NCI-H1694 (cell line): ENCODE measurements at regions not wholly inside any gene's neighbourhood (a gene's known extent, or its start where the extent isn't known, plus 50 kb on each side); places are given as distances from the start of the nearest gene placed in this dataset.

Source experiments
- DNase-seq: peaks from one replicate; lab custom pipeline; 2025; lab: John Stamatoyannopoulos, UW

DNA sequence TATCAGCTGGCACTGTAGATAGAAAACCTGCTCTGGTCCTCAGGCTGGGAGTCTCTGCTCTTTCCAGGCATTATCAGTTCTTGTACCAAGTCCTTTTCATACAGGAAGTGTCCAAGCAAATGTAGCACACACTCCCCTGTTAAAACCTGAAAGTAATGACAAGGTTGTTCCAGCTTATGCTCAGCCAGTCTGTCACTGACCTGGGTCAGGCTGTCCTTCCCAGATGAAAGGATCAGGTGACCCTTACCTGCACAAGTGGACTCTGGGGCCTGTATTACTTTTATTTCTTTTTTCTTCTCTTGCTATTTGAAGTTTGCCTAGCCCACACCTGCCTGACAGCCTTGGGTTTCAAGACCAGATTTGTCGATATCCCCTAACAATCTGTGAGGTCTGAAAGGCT lies 156.3 kb upstream of the SESN3 start:
- DNase-seq: no peak

DNA sequence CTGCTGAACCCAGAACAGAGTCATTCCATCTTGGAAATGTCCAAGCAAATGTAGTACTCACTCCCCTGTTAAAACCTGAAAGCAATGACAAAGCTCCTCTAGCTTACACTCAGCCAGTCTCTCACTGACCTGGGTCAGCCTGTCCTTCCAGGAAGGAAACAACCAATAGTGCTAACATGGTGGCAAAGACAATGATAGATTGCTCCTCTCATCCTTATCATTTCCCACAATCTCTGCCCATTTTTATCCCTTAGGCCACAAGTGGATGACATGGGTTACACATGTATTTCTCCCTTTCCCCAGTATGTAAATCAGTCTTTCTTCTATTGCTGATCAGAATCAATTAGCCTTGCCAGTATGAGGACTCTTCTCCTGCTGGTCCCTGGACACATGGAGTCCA lies 154.6 kb upstream of the SESN3 start:
- no peak for DNase-seq

DNA sequence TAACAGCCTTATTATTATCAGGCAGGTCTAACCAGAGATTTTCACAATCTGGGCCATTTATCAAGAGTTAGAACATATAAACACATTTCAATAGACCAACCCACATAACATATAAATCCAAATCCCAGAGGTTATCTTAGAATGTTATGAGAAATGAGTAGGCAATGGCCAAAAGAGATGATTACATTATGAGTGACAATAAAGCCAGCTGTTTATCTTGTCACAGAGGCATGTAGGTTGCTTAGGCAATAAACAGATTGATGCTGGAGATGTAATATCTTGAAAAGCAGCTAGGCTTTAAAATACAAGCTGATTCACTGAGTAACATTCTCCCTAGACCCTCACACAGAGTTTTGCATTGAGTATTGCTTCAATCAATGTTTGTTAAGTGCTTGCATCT lies 148.5 kb upstream of the SESN3 start:
- DNase-seq: no peak

DNA sequence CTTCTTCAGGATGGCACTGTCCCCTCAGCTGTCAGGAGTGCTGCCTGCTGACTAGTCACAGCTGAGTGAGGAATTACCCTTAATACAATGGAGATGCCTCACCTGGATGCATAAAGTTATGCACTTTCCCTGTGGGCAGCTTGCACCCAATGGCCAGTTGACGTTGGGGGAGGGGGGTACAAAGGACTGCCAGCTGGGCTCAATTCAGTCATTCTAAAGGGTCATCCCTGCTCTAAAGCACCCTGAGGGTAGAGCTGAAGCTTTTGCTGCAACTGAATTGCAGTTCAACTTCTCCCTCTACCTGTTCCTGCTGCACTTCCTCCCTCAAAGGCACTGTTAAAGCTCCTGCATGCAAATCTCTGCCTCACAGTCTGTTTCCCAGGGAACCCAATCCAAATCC lies 147.8 kb upstream of the SESN3 start:
- DNase-seq: no peak

DNA sequence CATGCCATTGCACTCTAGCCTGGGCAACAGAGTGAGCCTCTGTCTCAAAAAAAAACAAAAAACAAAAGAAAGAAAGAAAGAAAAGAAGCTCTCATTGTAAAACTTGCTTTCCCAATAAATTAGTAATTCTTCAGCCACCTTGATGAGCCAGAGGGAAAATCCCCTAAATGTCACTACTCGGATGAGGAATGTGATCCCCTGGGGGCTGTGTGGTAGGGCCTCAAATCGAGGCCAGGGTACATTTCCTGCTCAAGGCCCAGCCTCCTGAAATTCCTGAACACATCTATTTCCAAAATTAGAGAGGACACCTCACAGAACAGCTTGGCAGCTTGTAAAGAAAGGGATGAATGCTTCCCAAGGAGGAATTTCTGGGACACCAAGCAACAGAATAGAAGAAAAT lies 147.1 kb upstream of the SESN3 start:
- no peak for DNase-seq

DNA sequence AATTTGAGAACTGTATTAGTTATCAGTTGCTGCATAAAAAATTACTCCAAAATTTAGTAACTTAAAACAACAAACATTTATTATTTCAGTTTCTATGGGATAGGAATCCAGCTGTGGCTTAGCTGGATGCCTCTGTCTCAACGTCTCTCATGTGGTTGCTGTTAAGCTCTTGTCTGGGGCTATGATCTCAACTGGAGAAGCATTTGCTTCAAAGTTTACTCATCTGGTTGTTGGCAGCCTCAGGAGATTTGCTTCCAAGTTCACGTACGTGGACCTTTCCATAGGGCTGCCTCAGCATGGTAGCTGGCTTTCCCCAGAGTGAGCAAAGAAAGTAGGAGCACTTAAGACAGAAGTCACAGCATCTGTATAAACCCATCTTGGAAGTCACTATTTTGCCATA lies 144.9 kb upstream of the SESN3 start:
- DNase-seq: no peak

DNA sequence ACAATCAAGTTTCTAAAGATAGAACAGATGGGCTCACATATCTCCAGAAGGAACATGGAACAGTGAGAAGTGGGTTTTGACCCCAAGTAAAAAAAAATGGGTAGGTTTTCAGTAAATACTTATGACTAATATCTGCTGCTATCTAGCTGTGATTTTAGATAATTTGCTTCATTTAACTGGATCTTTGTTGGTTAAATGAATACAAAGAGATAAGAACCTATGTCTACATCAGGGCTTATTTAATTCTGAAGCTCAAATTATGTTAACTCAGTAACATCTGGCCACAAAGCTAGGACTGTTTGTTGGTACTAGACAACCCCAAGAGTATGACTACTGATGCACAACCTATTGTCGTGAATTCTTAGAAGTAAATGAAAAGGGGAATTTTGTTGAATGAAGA lies 144.4 kb upstream of the SESN3 start:
- DNase-seq: no peak

DNA sequence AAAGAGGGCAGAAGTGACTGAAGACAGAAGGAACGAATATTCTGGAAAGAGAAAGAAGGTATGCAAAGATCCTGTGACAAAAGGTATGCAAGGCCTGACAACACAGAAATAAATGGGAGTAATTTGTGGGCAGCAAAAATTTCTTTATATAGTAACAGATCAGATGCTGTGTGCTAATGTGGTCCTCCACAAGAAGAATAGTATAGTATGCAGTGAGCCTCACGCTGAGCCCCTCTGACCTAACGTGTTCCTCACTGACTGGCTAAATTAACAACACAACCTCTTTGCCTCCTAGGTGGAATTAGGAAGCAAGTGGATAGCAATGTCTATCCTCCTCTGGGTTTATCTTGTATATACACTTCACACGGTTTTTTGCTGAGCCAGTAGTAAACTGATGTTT lies 143.1 kb upstream of the SESN3 start:
- DNase-seq: no peak

DNA sequence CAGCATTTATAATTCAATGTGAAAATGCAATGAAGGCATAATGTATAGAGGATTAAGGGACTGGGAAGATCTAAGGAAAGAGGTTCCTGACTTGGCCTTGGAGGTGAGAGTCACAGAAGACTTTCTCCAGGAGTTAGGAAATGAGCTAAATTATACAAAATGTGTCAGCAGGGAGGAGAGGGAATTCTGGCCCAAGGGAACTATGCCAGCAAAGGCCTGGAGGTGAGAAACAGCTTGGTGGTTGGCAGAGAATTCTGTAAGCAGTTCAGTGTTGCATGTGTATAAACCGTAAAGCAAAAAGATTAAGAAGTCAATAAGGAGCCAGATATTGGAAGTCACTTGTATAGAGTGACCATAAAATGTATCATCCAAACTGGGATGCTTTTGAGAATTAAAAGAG lies 142.2 kb upstream of the SESN3 start:
- DNase-seq: no peak

DNA sequence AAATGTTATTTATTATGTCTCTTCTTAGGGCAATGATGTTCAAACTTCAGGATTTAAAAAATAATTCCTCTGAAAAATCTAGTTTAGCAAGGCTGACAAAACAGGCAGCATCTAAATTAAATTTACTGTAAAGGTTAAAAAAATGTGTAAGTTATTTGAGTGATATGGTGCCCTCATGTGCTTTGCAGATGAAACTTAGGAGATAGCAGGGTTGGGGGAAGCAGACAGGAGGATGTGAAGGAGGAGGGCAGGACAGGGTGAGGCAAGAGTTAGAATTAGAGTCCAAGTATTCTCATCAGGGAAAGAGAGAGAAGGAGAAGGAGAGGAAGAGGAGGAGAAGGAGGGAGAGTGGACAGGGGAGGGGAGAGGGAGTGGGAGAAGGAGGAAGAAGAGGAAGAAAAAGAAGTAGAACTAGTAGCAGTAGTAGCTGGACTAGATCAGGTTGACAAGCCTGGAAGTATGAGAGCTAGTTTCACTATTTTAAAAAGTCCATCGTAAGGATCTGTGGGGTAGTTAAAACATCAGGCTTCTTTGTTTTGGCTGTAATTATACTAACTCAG lies 141.2 kb upstream of the SESN3 start:
- DNase-seq: no peak

DNA sequence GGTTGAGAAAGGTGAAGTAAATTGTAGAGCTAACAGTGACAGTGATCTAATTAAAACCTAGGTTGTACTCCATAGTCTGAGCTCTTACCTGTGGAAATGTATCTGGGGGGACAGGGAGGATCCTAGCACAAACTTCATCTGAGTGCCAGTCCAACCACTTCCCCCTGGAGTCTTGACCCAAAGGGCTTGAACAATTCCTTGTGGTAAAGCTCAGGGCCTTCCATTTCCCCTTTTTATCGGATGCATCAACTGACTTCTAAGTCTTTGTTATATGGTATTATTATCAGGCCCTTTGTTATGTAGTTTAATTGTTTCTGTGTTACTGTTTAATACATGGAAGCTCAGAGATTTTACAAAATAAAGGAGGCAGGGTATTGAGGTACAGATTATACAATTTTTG lies 140.2 kb upstream of the SESN3 start:
- DNase-seq: no peak

DNA sequence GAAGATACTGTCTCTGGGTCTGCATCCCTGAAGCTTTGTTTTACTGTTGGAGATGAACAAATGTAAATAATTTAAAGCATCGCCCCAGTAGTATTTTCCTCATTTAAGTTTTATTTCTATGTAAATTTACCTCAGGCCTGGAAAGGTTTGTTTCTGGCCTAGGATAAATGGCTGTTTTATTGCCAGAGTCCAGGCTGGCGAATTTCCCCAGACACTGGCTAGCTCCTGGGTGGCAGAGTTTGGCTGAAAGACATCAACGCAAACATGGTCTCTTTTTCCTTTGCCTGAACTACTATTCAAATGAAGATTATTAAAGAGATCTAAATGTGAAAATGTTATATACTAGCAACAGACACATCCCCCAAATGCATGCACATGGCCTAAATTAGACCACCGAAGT lies 136.7 kb upstream of the SESN3 start:
- no peak for DNase-seq

DNA sequence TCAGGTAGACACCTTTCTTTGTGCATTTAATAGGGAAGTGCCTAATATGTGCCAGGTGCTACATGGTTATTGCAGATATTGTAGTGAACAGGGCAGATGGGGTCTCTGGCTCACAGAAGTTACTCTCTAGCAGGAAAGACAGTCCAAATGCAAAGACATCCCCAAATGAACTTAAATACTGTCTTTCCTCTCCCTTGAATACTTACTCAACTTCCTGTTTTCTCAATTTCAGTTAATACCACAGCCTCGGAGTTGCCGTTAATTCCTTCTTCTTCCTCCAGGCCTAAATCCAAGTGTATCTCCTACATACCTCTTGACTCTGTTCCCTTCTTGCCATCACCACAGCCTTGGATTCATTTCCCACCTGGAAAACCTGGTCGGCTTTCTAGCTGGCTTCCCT lies 134.3 kb upstream of the SESN3 start:
- DNase-seq: no peak

DNA sequence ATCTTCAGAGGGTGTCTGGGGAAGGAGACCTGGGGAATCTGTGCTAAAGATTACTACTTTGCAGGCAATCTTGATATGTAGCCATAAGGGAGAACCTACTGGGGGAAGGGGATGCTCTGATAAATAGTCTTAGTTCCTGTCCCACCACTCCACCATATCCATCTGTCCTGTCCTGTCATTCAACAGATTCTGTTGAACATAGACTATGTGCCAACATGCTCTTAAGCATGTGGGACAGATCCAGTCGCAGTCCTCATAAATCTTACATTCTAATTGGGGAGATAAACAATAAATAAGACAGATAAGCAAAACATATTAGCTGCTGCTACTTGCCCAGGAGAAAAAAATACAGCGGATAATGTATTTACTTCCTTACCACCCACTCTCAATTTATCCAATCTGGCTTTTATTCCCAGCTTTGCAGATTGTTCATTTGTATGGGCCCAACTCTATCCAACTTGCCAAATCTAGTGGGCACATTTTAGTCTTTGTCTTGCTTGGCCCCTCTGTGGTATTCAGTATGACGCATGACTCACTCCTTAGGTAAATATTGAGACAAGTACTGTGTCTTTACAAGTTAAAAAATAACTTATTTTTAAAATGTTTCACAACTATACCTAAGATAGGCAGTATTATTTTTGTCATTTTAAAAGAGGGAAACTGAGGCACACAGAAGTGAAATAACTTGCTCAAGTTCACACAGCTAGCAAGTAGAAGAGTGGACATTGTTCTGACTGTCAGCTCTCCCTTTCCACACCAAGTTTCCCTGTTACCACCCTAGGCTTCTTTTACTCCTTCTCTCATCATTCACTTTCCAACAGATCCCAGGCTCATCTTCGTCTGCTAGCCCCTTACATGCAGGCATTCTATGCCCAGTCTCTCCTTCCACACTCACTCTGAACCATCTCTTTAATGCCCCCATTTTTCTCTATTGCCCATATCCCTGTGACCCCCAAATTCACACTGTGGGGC lies 133.6 kb upstream of the SESN3 start:
- no peak for DNase-seq

DNA sequence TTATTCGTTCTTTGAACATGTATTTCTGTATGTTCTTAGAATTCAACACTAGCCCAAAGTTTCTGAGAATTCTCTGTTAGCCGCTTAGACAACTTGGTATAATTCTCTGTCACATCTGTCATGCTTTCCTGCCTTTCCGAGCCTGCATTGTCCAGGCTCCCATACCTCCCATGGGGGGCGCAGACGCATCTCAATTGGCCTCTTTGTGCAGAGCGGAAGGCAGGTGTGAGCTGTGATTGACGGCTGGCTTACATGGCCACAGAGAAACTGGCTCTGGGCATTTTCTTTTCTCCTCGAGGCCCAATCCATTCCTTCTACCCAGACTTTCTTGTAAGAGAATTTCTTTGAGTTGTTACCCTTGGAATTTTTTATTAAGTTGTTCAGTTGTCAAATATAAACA lies 132.7 kb upstream of the SESN3 start:
- no peak for DNase-seq

DNA sequence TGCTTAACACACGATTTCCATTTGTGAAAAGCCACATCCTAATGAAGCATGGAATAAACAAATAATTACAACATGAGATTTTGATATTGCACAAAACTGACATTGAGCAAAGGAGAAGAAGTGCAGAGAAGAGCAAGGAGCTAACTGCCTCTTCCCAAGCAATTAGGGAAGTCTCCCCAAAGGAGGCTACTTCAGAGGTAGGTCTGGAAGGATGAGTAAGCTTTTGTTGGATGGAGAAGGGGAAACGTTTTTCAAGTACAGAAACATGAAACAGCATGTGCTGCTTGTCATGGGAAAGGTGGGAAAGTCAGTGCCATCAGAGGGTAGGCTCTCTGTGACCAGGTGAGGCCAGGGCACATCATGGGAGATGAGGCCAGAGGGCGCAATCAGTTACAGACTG lies 132.2 kb upstream of the SESN3 start:
- DNase-seq: no peak

DNA sequence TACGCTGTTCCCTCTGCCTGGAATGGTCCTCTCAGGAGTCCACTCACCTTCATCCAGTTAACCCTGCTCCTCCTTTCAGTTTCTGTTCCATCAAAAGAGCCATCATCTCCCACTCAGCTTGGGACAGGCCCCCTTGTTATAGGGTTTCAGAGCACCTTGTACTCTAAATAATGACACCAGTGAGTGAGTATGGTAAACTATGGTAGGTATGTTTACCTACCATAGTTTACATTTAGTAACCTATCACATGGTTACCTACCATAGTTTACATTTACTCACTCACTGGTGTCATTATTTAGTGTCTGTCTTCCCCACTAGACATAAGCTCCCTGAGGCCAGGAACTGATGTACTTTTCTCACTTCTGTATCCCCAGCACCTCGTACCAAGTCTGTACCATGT lies 130.2 kb upstream of the SESN3 start:
- DNase-seq: no peak

DNA sequence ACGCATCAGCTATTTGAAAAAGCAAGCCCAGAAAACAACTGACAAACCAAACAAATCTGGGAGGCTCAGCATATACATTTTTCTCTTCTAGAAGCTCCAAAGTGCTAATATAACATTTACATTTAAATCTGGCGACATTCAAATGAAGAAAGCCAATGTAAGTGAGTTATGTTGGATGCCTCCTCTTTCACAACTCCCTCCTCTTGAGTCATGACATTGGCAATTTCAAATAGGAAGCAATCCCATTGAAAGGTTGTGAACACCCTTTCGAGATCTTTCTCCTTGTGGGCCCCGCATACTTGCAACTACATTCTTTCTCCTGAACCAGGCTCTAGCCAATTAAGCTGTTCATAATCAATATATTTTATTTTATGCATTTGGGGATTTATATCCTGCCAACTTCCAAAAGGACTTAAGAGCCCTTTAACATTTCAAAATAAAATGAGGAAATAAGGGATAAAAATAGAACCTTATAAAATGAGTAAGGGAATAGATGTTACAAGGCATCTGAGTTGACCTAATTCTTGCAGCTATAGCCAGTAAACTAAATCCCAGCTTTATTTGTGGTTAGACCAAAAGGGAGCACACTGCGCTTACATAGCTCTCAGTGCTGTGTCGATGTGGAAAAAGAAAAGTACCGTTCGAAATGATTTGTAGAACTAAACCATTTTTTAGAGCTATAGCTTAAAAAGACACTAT lies 129.5 kb upstream of the SESN3 start:
- no peak for DNase-seq

DNA sequence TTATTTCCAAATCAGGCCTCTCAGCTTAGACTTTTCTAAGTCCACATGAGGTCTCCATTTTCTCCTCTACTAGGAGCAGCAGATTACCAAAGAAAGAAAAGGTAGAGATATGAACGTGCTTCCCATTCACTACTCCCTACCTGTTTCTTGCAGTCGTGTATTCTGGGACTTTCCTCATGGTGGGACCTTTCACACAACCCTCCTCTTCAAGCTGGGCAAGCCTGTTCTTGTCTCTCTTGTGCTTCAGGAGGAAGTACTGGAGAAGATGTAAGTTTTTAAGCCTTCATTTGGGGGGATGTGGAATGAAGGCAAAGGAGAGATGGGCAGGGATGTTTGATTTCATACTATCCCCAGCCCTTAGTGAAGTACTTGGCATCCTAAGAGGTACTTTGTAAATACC lies 128.8 kb upstream of the SESN3 start:
- DNase-seq: no peak

DNA sequence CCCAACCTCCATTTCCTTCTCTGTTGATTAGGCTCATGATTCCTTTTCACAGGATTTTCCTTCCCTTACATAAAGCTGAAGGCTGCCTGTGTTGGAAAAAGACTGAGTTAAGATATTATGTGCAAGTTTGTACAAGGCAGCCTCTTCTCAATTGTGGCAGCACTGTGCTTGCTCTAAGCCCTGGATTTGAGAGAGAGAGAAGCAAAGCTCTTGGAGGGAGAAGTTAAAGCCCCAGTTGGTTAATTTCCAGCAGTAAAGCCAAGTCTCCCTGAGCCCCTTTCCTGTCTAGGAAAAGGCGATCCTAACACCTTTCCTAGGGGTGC lies 128.3 kb upstream of the SESN3 start:
- DNase-seq: no peak

DNA sequence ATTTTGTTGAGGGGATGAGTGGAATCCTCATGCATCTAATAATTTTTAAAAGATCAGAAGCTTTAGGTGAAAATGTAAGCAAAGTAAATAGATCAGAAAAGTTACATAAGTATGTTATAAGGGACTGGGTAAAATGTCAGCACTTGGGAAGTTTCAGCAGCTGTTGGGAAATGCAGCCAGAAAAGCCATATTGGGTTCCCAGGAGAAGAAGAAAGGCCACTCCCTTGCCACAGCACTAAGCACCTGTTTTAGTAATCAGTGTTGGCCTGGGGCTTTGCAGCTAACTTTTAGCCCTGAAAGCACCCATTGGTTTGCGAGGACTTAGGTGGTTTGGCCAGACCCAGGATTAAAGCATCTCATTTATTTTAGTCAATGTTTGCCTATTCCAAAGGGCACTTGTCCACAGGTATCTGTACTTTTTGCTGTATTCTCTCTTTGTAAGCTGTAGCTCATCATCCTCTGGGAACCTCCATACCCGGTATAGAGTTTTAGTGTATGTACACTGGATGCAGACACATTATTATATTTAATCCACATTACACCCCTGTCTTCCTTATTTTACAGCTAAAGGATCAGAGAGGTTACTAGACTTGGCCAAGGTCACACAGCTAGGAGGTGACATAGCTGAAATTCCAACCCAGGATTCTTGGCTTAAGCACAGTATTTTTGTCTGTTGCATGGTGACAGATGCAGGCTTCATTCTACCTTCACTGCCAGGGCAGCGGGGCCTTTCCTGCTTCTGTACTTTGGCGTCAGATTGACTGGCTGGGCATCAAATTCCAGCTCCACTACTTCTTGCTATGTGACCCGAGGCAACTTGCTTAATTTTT lies 127.7 kb upstream of the SESN3 start:
- DNase-seq: no peak

DNA sequence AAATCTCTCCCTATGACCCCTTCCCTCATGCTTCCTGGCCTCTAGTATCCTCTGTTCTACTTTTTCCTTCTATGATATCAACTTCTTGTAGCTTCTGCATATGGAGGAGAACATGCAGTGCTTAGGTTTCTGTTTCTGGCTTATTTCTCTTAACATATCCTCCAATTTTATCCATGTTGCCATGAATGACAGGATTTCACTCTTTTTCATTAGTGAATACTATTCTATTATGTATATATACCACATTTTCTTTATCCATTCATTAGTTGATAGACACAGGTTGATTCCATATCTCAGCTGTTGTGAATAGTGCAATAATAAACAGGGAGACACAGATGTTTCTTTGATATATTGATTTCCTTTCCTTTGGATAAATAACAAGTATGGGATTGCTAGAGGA lies 123.3 kb upstream of the SESN3 start:
- no peak for DNase-seq

DNA sequence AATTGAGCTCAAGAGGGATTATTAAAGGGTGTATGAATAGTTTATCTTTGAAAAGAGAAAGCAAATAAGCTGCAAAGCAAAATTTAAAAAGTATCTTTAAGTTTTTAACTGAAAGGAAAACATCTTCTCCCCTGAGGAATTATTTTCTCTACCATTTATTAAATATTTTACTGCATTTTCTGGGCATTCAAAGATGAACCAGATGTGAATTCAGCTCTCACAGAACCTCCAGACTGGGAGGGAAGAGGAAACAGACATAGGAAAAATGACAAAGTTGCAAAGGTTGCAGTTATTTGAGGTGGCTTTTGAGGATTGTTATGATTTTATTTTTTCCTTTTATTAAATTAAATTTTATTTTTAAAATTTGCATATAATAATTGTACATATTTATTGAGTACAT lies 122.7 kb upstream of the SESN3 start:
- DNase-seq: no peak
